Left renal pelvis (tissue), 4 donors: ENCODE measurements at regions not wholly inside any gene's neighbourhood (a gene's known extent, or its start where the extent isn't known, plus 50 kb on each side); places are given as distances from the start of the nearest gene placed in this dataset.
A peak's percentile ranks its signal among the peaks of the same experiment; 100 is the strongest.
"Not testable (repeated sequence)": the region's sequence is repeated elsewhere in the genome, so short reads cannot be mapped to it uniquely, and the experiment has no call there.

Experiments used
- DNase-seq, 4 donors: peaks; one replicate each; pipeline ENCODE4 v3.0.0-alpha.2; 2013; ENCODE audit warnings: low read depth in 4 of 4, low spot score in 3 of 4

GRCh38 chr6:97347111-97347510, 64.1 kb upstream of the MMS22L start:
- DNase-seq: no peak

- DNase-seq: no peak
Observed at GRCh38 chr6:97361286-97361685, 78.3 kb upstream of the MMS22L start.

GRCh38 chr6:97364327-97364726, 81.3 kb upstream of the MMS22L start:
- DNase-seq: no peak

- not testable (repeated sequence) for DNase-seq
Observed at GRCh38 chr6:97382071-97382470, 99.1 kb upstream of the MMS22L start.

- no peak for DNase-seq
Observed at GRCh38 chr6:97392735-97393134, 109.7 kb upstream of the MMS22L start.

- DNase-seq: peak; percentile 5 to 35 (median 10)
Observed at GRCh38 chr6:97394160-97394748, 111.2 kb upstream of the MMS22L start.

GRCh38 chr6:97396880-97397279, 113.9 kb upstream of the MMS22L start:
- no peak for DNase-seq

- no peak for DNase-seq
Observed at GRCh38 chr6:97399208-97399607, 116.2 kb upstream of the MMS22L start.

GRCh38 chr6:97401533-97401932, 118.5 kb upstream of the MMS22L start:
- no peak for DNase-seq

GRCh38 chr6:97405818-97406409, 122.9 kb upstream of the MMS22L start:
- DNase-seq: no peak

- no peak for DNase-seq
Observed at GRCh38 chr6:97406633-97407032, 123.6 kb upstream of the MMS22L start.

- DNase-seq: no peak
Observed at GRCh38 chr6:97411610-97412009, 128.6 kb upstream of the MMS22L start.

GRCh38 chr6:97412511-97412910, 129.5 kb upstream of the MMS22L start:
- DNase-seq: no peak

GRCh38 chr6:97422171-97422570, 139.2 kb upstream of the MMS22L start:
- DNase-seq: no peak

- no peak for DNase-seq
Observed at GRCh38 chr6:97423190-97423589, 140.2 kb upstream of the MMS22L start.

- DNase-seq: no peak
Observed at GRCh38 chr6:97427648-97428047, 144.6 kb upstream of the MMS22L start.

- no peak for DNase-seq
Observed at GRCh38 chr6:97437087-97437486, 154.1 kb upstream of the MMS22L start.

GRCh38 chr6:97438011-97438671, 155.1 kb upstream of the MMS22L start:
- no peak for DNase-seq

- DNase-seq: no peak
Observed at GRCh38 chr6:97440590-97441176, 157.7 kb upstream of the MMS22L start.

GRCh38 chr6:97443408-97444080, 160.5 kb upstream of the MMS22L start:
- DNase-seq: no peak

GRCh38 chr6:97445407-97445806, 162.4 kb upstream of the MMS22L start:
- DNase-seq: no peak
